H1 (cell line): ENCODE measurements at regions not wholly inside any gene's neighbourhood (a gene's known extent, or its start where the extent isn't known, plus 50 kb on each side); places are given as distances from the start of the nearest gene placed in this dataset.

Experiments
- CTCF ChIA-PET: fragments of 300-600 bp; sonication (Branson Sonifier 250); formaldehyde crosslinking; loops from one replicate; lab custom pipeline; 2021; ENCODE audit not compliant: partially characterized antibody; lab: Charles Lee
- POLR2A ChIA-PET: fragments of 300-600 bp; sonication (Branson Sonifier 250); formaldehyde crosslinking; loops from one replicate; lab custom pipeline; 2021; ENCODE audit warnings: inconsistent platforms; ENCODE audit not compliant: partially characterized antibody; lab: Charles Lee
- DNase-seq, 2 experiments: peaks; one replicate each; pipeline versions ENCODE4 v3.0.0 to v3.0.0-alpha.2; 2010 to 2022; ENCODE audit warnings: low spot score in 2 of 2, low read depth in 1 of 2, mixed read lengths in 1 of 2
- FAIRE-seq: peaks from 2 replicates; lab custom pipeline; 2011; peaks lifted over from hg19 to GRCh38; lab: Jason Lieb, UNC
- H2AFZ ChIP-seq: 2 replicates; pipeline ENCODE4 v1.8.1; 2012; ENCODE audit warnings: low read length, inconsistent platforms
- H2AK5ac ChIP-seq: 2 replicates; pipeline ENCODE4 v1.6.1; 2013; ENCODE audit warnings: low read depth, low read length
- H2BK120ac ChIP-seq: replicated peaks from 2 replicates; pipeline ENCODE3; 2013; ENCODE audit warnings: low read depth, low read length, inconsistent platforms
- H2BK12ac ChIP-seq: 2 replicates; pipeline ENCODE4 v1.6.1; 2013; ENCODE audit warnings: low read depth, low read length
- H2BK15ac ChIP-seq: 2 replicates; pipeline ENCODE4 v1.6.1; 2013; ENCODE audit warnings: low read length
- H2BK20ac ChIP-seq: 2 replicates; pipeline ENCODE4 v1.6.1; 2013; ENCODE audit warnings: low read length
- H2BK5ac ChIP-seq: 2 replicates; pipeline ENCODE4 v1.6.1; 2013; ENCODE audit warnings: low read depth, low read length
- H3K14ac ChIP-seq: 2 replicates; pipeline ENCODE4 v1.6.1; 2013; ENCODE audit warnings: inconsistent platforms; ENCODE audit not compliant: insufficient read length
- H3K18ac ChIP-seq: 2 replicates; pipeline ENCODE4 v1.6.1; 2013; ENCODE audit warnings: low read length; ENCODE audit errors: extremely low read depth
- H3K23ac ChIP-seq: 2 replicates; pipeline ENCODE4 v1.6.1; 2013; ENCODE audit warnings: inconsistent platforms; ENCODE audit not compliant: insufficient read length
- H3K23me2 ChIP-seq: 2 replicates; pipeline ENCODE4 v1.6.1; 2013; ENCODE audit warnings: low read depth, low read length
- H3K27ac ChIP-seq: 2 replicates; pipeline ENCODE4 v1.6.1; 2011; ENCODE audit warnings: low read depth, low read length, inconsistent platforms
- H3K27me3 ChIP-seq, 4 experiments: replicated peaks in 1 of 4; 1 replicate in 1 of 4; 2 replicates in 3 of 4; pipeline versions ENCODE4 v1.6.1 to v1.8.1; 2011 to 2013; ENCODE audit warnings: low read length in 3 of 4, mild to moderate bottlenecking in 3 of 4, inconsistent platforms in 2 of 4, mixed read lengths in 2 of 4, moderate library complexity in 1 of 4; ENCODE audit not compliant: control insufficient read depth in 3 of 4, insufficient read depth in 3 of 4; ENCODE audit errors: extremely low read depth in 1 of 4
- H3K36me3 ChIP-seq, 4 experiments: 2 replicates each; pipeline versions ENCODE4 v1.6.1 to v1.8.1; 2011 to 2013; ENCODE audit warnings: mild to moderate bottlenecking in 4 of 4, low read length in 3 of 4, moderate library complexity in 2 of 4, control low read depth in 1 of 4, inconsistent platforms in 1 of 4; ENCODE audit not compliant: insufficient read depth in 4 of 4, control insufficient read depth in 2 of 4
- H3K4ac ChIP-seq: replicated peaks from 2 replicates; pipeline ENCODE3; 2013; ENCODE audit warnings: low read length, low read depth, mixed read lengths, inconsistent platforms; ENCODE audit not compliant: insufficient read length
- H3K4me1 ChIP-seq, 4 experiments: replicated peaks in 1 of 4; 1 replicate in 1 of 4; 2 replicates in 3 of 4; pipeline versions ENCODE4 v1.6.1 to v1.8.1; 2011 to 2013; ENCODE audit warnings: low read length in 3 of 4, inconsistent platforms in 2 of 4, mixed read lengths in 1 of 4; ENCODE audit not compliant: insufficient read depth in 4 of 4, control insufficient read depth in 3 of 4
- H3K4me2 ChIP-seq, 2 experiments: 2 replicates each; pipeline versions ENCODE4 v1.6.1 to v1.8.1; 2011 to 2013; ENCODE audit warnings: low read depth in 2 of 2, low read length in 2 of 2, control low read depth in 1 of 2, inconsistent platforms in 1 of 2, mild to moderate bottlenecking in 1 of 2; ENCODE audit not compliant: insufficient read depth in 1 of 2
- H3K4me3 ChIP-seq, 4 experiments: fragments of 200-600, 300-600 bp in 1 of 4; sonication (generic), shearing (Covaris generic), sonication (Bioruptor Twin) in 1 of 4; 2 replicates each; pipeline versions ENCODE4 v1.5.1 to v1.8.1; 2011 to 2016; ENCODE audit warnings: low read length in 4 of 4, low read depth in 3 of 4, control low read depth in 2 of 4, inconsistent platforms in 2 of 4, mild to moderate bottlenecking in 2 of 4, mixed read lengths in 1 of 4, moderate library complexity in 1 of 4; ENCODE audit not compliant: insufficient read depth in 2 of 4; ENCODE audit errors: extremely low read depth in 1 of 4
- H3K56ac ChIP-seq: replicated peaks from 2 replicates; pipeline ENCODE3; 2013; ENCODE audit warnings: low read depth, mild to moderate bottlenecking, mixed read lengths, low read length, inconsistent platforms; ENCODE audit not compliant: insufficient read length
- H3K79me1 ChIP-seq: 2 replicates; pipeline ENCODE4 v1.6.1; 2013; ENCODE audit warnings: low read depth, low read length, control low read depth
- H3K79me2 ChIP-seq, 2 experiments: 2 replicates each; pipeline versions ENCODE4 v1.6.1 to v1.8.1; 2012 to 2013; ENCODE audit warnings: low read length in 2 of 2, mild to moderate bottlenecking in 2 of 2, inconsistent platforms in 1 of 2; ENCODE audit not compliant: insufficient read depth in 2 of 2, control insufficient read depth in 1 of 2
- H3K9ac ChIP-seq, 4 experiments: replicated peaks in 1 of 4; 1 replicate in 1 of 4; 2 replicates in 3 of 4; pipeline versions ENCODE4 v1.6.1 to v1.8.1; 2011 to 2013; ENCODE audit warnings: low read depth in 3 of 4, low read length in 3 of 4, control low read depth in 2 of 4, mild to moderate bottlenecking in 2 of 4, moderate library complexity in 2 of 4, inconsistent platforms in 1 of 4; ENCODE audit errors: extremely low read depth in 1 of 4
- H3K9me3 ChIP-seq, 2 experiments: 2 replicates each; pipeline versions ENCODE4 v1.6.1 to v1.8.1; 2012 to 2013; ENCODE audit warnings: mild to moderate bottlenecking in 2 of 2, moderate library complexity in 2 of 2, control low read depth in 1 of 2, inconsistent platforms in 1 of 2, low read depth in 1 of 2, low read length in 1 of 2, mixed read lengths in 1 of 2; ENCODE audit not compliant: insufficient read depth in 2 of 2
- H4K20me1 ChIP-seq, 2 experiments: replicated peaks in 1 of 2; 2 replicates each; pipeline versions ENCODE3 to v1.8.1; 2011 to 2013; ENCODE audit warnings: inconsistent platforms in 2 of 2, low read length in 2 of 2, mild to moderate bottlenecking in 1 of 2; ENCODE audit not compliant: insufficient read depth in 2 of 2, control insufficient read depth in 1 of 2
- H4K5ac ChIP-seq: 2 replicates; pipeline ENCODE4 v1.6.1; 2013; ENCODE audit warnings: low read length, low read depth, mixed read lengths, inconsistent platforms; ENCODE audit not compliant: insufficient read length
- H4K8ac ChIP-seq: 2 replicates; pipeline ENCODE4 v1.8.0; 2013; ENCODE audit warnings: mild to moderate bottlenecking, moderate library complexity, low read length, inconsistent platforms; ENCODE audit not compliant: insufficient read depth; ENCODE audit errors: extremely low read depth
- H4K91ac ChIP-seq: replicated peaks from 2 replicates; pipeline ENCODE3; 2013; ENCODE audit warnings: low read length, mixed read lengths, inconsistent platforms; ENCODE audit not compliant: insufficient read length
- EZH2 ChIP-seq: fragments of 200-600 bp; sonication (generic); IDR thresholded peaks from 2 replicates; pipeline ENCODE4 v1.7.1; 2012; ENCODE audit warnings: low read depth, mild to moderate bottlenecking, moderate library complexity, low read length, inconsistent platforms; ENCODE audit not compliant: severe bottlenecking
- POLR2A ChIP-seq, 2 experiments: IDR thresholded peaks; 1 replicate in 1 of 2; 2 replicates in 1 of 2; pipeline ENCODE4 v1.6.1; 2011; ENCODE audit warnings: low read depth in 2 of 2, low read length in 2 of 2, mild to moderate bottlenecking in 2 of 2; ENCODE audit errors: control extremely low read depth in 1 of 2

DNA sequence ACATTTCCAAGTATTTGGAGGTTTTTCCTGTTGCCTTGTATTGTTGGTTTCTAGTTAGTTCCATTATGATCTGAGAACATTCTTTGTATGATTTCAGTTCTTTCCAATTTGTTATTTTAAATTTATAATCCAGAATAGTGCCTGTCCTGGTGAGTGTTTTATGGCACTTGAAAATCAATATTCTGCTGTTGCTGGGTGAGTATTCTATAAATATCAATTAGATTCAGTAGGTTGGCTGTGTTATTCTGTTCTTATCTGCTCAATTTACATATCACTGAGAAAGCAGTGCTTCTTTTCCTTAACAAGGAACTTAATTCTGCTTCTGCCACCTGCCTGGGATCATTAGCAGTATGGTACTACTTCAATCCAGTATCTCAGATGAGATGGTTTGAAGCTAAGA, 123.5 kb downstream of the SNX19 start:
- H2BK20ac ChIP-seq: no peak overlapping the region
- FAIRE-seq: no peak
- no peak overlapping the region for H2AFZ ChIP-seq
- no peaks in the 10 kb centered on the region for H3K4me1 ChIP-seq
- no peaks in the 10 kb centered on the region for H3K23me2 ChIP-seq
- no peak overlapping the region for H4K8ac ChIP-seq
- no peak overlapping the region for H2BK15ac ChIP-seq
- no peaks in the 10 kb centered on the region for H3K79me2 ChIP-seq
- no peaks in the 10 kb centered on the region for H3K9me3 ChIP-seq
- ChIA-PET POLR2A (no interaction called here), CTCF (interaction anchor here (1.3 kb wide), 1 partner anchor 14 kb away, joined by 5 read pairs; no protein-coding TSS in a partner anchor)
- no peak overlapping the region for H3K56ac ChIP-seq
- no peak overlapping the region for H2BK5ac ChIP-seq
- H3K79me1 ChIP-seq: no peaks in the 10 kb centered on the region
- no peak overlapping the region for H4K91ac ChIP-seq
- H3K27ac ChIP-seq: no peak overlapping the region
- H3K9ac ChIP-seq: no peak overlapping the region
- H3K14ac ChIP-seq: no peak overlapping the region
- H3K36me3 ChIP-seq: no peaks in the 10 kb centered on the region
- H2BK12ac ChIP-seq: no peak overlapping the region
- H4K5ac ChIP-seq: no peak overlapping the region
- no peak overlapping the region for H3K18ac ChIP-seq
- no peaks in the 10 kb centered on the region for H4K20me1 ChIP-seq
- H3K4me2 ChIP-seq: no peak overlapping the region
- peaks cover 0 to 2% (median 0%) of the 10 kb centered on the region in 4 experiments; a peak in 1 of 7 replicates for H3K27me3 ChIP-seq
- no peak overlapping the region for H3K4ac ChIP-seq
- H2AK5ac ChIP-seq: no peak overlapping the region
- no peak for TF ChIP-seq EZH2
- TF ChIP-seq POLR2A (IDR thresholded peaks at IDR 0.05; ENCODE audit: control extremely low read depth in 1 of 2, low read depth in 2 of 2, low read length in 2 of 2): no peak
- H3K23ac ChIP-seq: no peak overlapping the region
- no peak overlapping the region for H2BK120ac ChIP-seq
- DNase-seq: no peak
- no peak overlapping the region for H3K4me3 ChIP-seq
